HCT116 (cell line): ENCODE measurements at regions not wholly inside any gene's neighbourhood (a gene's known extent, or its start where the extent isn't known, plus 50 kb on each side); places are given as distances from the start of the nearest gene placed in this dataset.

Experiments
- ATAC-seq: fragments of 200-7000 bp; cut with Tn5 transposase; 2 replicates; pipeline ENCODE4 v1.9.1; 2020; ENCODE audit warnings: mild to moderate bottlenecking, moderate library complexity
- BruUV-seq: library from RNA; stranded (reverse); fragments of 400-500 nt; replicated peaks from 2 replicates; lab custom pipeline; 2021; lab: Mats Ljungman, UMichigan
- CTCF ChIA-PET: fragments of 300-600 bp; sonication (Branson Sonifier 250); formaldehyde crosslinking; loops from one replicate; lab custom pipeline; 2021; ENCODE audit warnings: antibody characterized with exemption; lab: Charles Lee
- POLR2A ChIA-PET: fragments of 300-600, 350-600 bp; sonication (Branson Sonifier 250); formaldehyde crosslinking; loops from one replicate; lab custom pipeline; 2021; ENCODE audit warnings: antibody characterized with exemption; lab: Charles Lee
- RAD21 ChIA-PET, 2 experiments: fragments of 300-600 bp; sonication (Branson Sonifier 250); formaldehyde crosslinking; loops; one replicate each; lab custom pipeline; 2023; ENCODE audit warnings: low total read pairs in 2 of 2; ENCODE audit not compliant: uncharacterized antibody in 2 of 2, unreplicated experiment in 2 of 2, low non-redundant PET in 1 of 2; lab: Charles Lee
- DNase-seq: peaks from one replicate; pipeline ENCODE4 v3.0.0-alpha.2; 2010; ENCODE audit warnings: low read depth, low spot score
- H2AFZ ChIP-seq: fragments of 200-600 bp; shearing (Covaris generic), sonication (generic); 2 replicates; pipeline ENCODE4 v1.6.1; 2017; ENCODE audit warnings: low read depth, mixed run types, mixed read lengths, antibody characterized with exemption, low read length; ENCODE audit not compliant: poor library complexity, severe bottlenecking
- H3K27ac ChIP-seq: 2 replicates; pipeline ENCODE4 v1.5.1; 2012; ENCODE audit warnings: low read depth, low read length
- H3K27me3 ChIP-seq: fragments of 200-600 bp; sonication (generic); 2 replicates; pipeline ENCODE4 v1.6.1; 2016; ENCODE audit warnings: mixed run types, low read length, mixed read lengths; ENCODE audit not compliant: insufficient read depth
- H3K36me3 ChIP-seq, 2 experiments: fragments of 200-500 bp in 1 of 2; fragments of 200-600 bp in 1 of 2; sonication (Bioruptor generic) in 1 of 2; sonication (generic) in 1 of 2; 2 replicates each; pipeline versions ENCODE4 v1.5.1 to v1.6.1; 2014 to 2016; ENCODE audit warnings: low read length in 2 of 2, inconsistent platforms in 1 of 2, mixed read lengths in 1 of 2, mixed run types in 1 of 2; ENCODE audit not compliant: insufficient read depth in 2 of 2, control insufficient read depth in 1 of 2
- H3K4me1 ChIP-seq, 2 experiments: fragments of 200-600 bp in 1 of 2; sonication (generic) in 1 of 2; 2 replicates each; pipeline versions ENCODE4 v1.5.1 to v1.6.1; 2012 to 2017; ENCODE audit warnings: low read length in 2 of 2, inconsistent platforms in 1 of 2, mild to moderate bottlenecking in 1 of 2, mixed read lengths in 1 of 2, mixed run types in 1 of 2, moderate library complexity in 1 of 2; ENCODE audit not compliant: insufficient read depth in 2 of 2, control insufficient read depth in 1 of 2
- H3K4me2 ChIP-seq: fragments of 200-600 bp; sonication (generic); 2 replicates; pipeline ENCODE4 v1.6.1; 2017; ENCODE audit warnings: mixed run types, low read length, mixed read lengths
- H3K4me3 ChIP-seq, 2 experiments: fragments of 200-600 bp in 1 of 2; sonication (generic) in 1 of 2; replicated peaks in 1 of 2; 2 replicates each; pipeline ENCODE4 v1.5.1; 2011 to 2016; ENCODE audit warnings: low read length in 2 of 2, control low read depth in 1 of 2, low read depth in 1 of 2, mild to moderate bottlenecking in 1 of 2, mixed read lengths in 1 of 2, mixed run types in 1 of 2
- H3K79me2 ChIP-seq: fragments of 200-600 bp; sonication (generic); 2 replicates; pipeline ENCODE4 v1.6.1; 2017; ENCODE audit warnings: mild to moderate bottlenecking, mixed run types, low read length, moderate library complexity, mixed read lengths; ENCODE audit not compliant: insufficient read depth
- H3K9ac ChIP-seq: fragments of 200-600 bp; sonication (generic); 2 replicates; pipeline ENCODE4 v1.6.1; 2016; ENCODE audit warnings: low read length, mixed read lengths
- H3K9me2 ChIP-seq: fragments of 200-600 bp; sonication (generic), shearing (Covaris generic); 2 replicates; pipeline ENCODE4 v1.6.1; 2017; ENCODE audit warnings: mixed run types, mild to moderate bottlenecking, moderate library complexity; ENCODE audit not compliant: insufficient read depth
- H3K9me3 ChIP-seq, 2 experiments: fragments of 200-500 bp in 1 of 2; fragments of 200-600 bp in 1 of 2; sonication (Bioruptor generic) in 1 of 2; sonication (generic) in 1 of 2; 2 replicates each; pipeline ENCODE4 v1.6.1; 2014 to 2017; ENCODE audit warnings: low read length in 2 of 2, mixed read lengths in 2 of 2, inconsistent platforms in 1 of 2, low read depth in 1 of 2, mild to moderate bottlenecking in 1 of 2, mixed run types in 1 of 2, moderate library complexity in 1 of 2; ENCODE audit not compliant: control insufficient read depth in 1 of 2, insufficient read depth in 1 of 2
- H4K20me1 ChIP-seq: fragments of 200-600 bp; sonication (generic), shearing (Covaris generic); 2 replicates; pipeline ENCODE4 v1.6.1; 2017; ENCODE audit warnings: mixed run types, mild to moderate bottlenecking, moderate library complexity; ENCODE audit not compliant: insufficient read depth
- EGR1 ChIP-seq: IDR thresholded peaks from 2 replicates; pipeline ENCODE4 v1.6.1; 2012; ENCODE audit warnings: low read depth
- FOSL1 ChIP-seq: IDR thresholded peaks from 2 replicates; pipeline ENCODE4 v1.6.1; 2012; ENCODE audit warnings: low read depth
- RAD21 ChIP-seq: IDR thresholded peaks from 2 replicates; pipeline ENCODE4 v1.6.1; 2012; ENCODE audit warnings: low read depth, mild to moderate bottlenecking
- SRF ChIP-seq: IDR thresholded peaks from 2 replicates; pipeline ENCODE4 v1.6.1; 2012; ENCODE audit warnings: low read depth
- TCF7L2 ChIP-seq: IDR thresholded peaks from 2 replicates; pipeline ENCODE4 v1.7.0; 2011; ENCODE audit warnings: borderline replicate concordance, inconsistent platforms; ENCODE audit not compliant: insufficient read depth, insufficient read length; ENCODE audit errors: extremely low read depth
- ZFX ChIP-seq: fragments of 450-650 bp; IDR thresholded peaks from 2 replicates; pipeline ENCODE4 v1.6.1; 2017
- intact Hi-C: fragments of 100-400 bp; cut with micrococcal nuclease; formaldehyde crosslinking; loops from 2 replicates; pipeline ENCODE4 v1.10.0; 2022
- TF ChIP-seq, protein P1 (sequence below): IDR thresholded peaks from 2 replicates; pipeline ENCODE4 v1.6.1; 2012
- TF ChIP-seq, protein P2 (sequence below), 3 experiments: fragments of 200-600 bp in 1 of 3; sonication (generic) in 1 of 3; IDR thresholded peaks in 2 of 3; conservative IDR thresholded peaks in 1 of 3; 2 replicates each; pipeline ENCODE4 v1.5.1; 2012 to 2017; ENCODE audit warnings: low read depth in 2 of 3, low read length in 2 of 3, antibody characterized with exemption in 1 of 3, borderline replicate concordance in 1 of 3, control low read depth in 1 of 3, mild to moderate bottlenecking in 1 of 3, mixed read lengths in 1 of 3, mixed run types in 1 of 3, moderate library complexity in 1 of 3; ENCODE audit not compliant: insufficient read depth in 1 of 3
- TF ChIP-seq, protein P3 (sequence below): IDR thresholded peaks from 2 replicates; pipeline ENCODE4 v1.6.1; 2012; ENCODE audit warnings: low read depth
- TF ChIP-seq, protein P4 (sequence below): IDR thresholded peaks from 2 replicates; pipeline ENCODE4 v1.6.1; 2012

DNA sequence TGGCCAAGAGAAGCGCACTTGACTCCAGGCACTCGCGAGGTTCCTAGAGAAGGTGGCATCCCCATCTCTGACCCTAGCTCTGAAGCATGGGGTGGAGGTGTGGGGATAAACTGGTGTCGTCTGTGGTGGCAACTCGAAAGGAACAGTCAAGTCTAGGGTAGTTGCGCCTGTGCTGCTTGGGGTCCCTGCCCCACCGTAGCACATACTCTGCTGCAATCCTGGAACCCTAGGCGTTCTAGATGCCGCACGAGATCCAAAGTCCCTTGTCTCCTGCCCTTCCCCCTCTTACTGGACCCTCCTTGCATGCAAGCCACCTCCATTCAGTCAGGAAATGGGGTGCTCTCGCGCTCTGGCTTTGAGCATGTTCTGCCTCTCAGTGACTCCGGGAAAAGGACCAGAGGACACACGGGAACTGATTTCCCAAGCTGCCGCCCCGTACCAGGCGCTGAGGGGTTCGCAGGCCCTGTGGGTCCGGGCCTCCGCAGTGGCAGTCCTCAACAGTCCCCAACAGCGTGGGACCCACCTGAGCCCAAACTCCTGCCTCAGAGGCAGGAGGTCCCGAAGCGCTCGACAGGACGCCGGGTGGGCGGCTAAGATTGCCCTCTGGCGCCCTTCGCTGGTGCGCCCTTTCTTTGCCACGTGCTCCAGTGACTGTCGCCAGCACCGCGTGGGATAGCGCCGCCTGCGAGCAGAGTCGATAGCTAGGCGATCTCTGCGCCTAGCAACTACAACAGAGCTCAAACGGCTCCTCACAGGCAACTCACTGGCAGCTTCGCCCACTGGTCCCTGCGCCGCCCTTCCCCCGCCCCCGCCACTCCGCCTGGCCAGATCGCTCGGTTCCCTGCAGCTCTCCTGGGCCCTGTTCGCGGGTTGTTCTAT, 452.0 kb downstream of the REEP3 start:
- Histone ChIP-seq H3K4me2 (no peak overlapping the region), H3K4me1 (peaks cover 2 to 6% of the 10 kb centered on the region in 2 experiments; a peak in 2 of 4 replicates), H3K4me3 (no peak overlapping the region), H3K27ac (no peak overlapping the region), H3K79me2 (no peaks in the 10 kb centered on the region), H3K9me3 (no peaks in the 10 kb centered on the region; a peak in 1 of 4 replicates), H2AFZ (no peak overlapping the region), H3K27me3 (no peaks in the 10 kb centered on the region), H3K9me2 (no peaks in the 10 kb centered on the region), H4K20me1 (no peaks in the 10 kb centered on the region), H3K9ac (no peak overlapping the region), H3K36me3 (no peaks in the 10 kb centered on the region)
- ChIA-PET RAD21 (no interaction called here), CTCF (interaction anchor here (2.7 kb wide), 1 partner anchor 106 kb away, joined by 17 read pairs; no protein-coding TSS in a partner anchor), POLR2A (no interaction called here)
- no peak for TF ChIP-seq SRF
- TF ChIP-seq TCF7L2: no peak
- no peak for TF ChIP-seq ZFX
- TF ChIP-seq EGR1: no peak
- no peak for TF ChIP-seq FOSL1
- TF ChIP-seq, protein P1, sequence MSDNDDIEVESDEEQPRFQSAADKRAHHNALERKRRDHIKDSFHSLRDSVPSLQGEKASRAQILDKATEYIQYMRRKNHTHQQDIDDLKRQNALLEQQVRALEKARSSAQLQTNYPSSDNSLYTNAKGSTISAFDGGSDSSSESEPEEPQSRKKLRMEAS: no peak
- ATAC-seq: no peak
- DNase-seq: no peak
- no TSS peak for BruUV-seq
- intact Hi-C loops: no loop called here

DNA sequence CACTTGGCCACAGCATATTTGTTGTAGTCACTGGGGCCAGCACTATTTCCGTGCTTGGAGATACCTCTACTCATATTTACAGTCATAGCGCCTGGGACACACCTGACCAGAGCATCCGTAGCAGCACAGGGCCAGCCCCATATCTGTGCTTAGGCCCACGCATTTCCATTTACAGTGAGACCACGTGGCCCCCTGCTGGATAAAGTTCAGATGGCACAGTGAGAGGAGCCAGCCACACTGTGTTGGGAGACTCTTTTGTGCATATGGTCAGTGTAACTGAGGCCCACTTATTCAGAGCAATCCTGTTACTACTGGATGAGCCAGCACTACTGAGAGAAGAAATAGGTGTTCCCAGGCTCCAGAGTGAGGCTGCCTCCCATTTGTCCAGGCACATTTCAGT, 455.3 kb downstream of the REEP3 start:
- Histone ChIP-seq H2AFZ (no peak overlapping the region), H3K36me3 (no peaks in the 10 kb centered on the region), H3K4me3 (no peak overlapping the region), H3K4me1 (peaks cover 2 to 6% of the 10 kb centered on the region in 2 experiments; a peak in 2 of 4 replicates), H3K4me2 (no peak overlapping the region), H3K27ac (no peak overlapping the region; the same call in 1 of the 2 replicates), H3K79me2 (no peaks in the 10 kb centered on the region), H4K20me1 (no peaks in the 10 kb centered on the region), H3K9me2 (no peaks in the 10 kb centered on the region), H3K27me3 (no peaks in the 10 kb centered on the region), H3K9me3 (no peaks in the 10 kb centered on the region), H3K9ac (no peak overlapping the region)
- peak; percentile 76 for TF ChIP-seq RAD21
- TF ChIP-seq, protein P1: 0 out of 2 replicates have a peak, but pooled peaks have one; percentile 13
- TF ChIP-seq, protein P2, sequence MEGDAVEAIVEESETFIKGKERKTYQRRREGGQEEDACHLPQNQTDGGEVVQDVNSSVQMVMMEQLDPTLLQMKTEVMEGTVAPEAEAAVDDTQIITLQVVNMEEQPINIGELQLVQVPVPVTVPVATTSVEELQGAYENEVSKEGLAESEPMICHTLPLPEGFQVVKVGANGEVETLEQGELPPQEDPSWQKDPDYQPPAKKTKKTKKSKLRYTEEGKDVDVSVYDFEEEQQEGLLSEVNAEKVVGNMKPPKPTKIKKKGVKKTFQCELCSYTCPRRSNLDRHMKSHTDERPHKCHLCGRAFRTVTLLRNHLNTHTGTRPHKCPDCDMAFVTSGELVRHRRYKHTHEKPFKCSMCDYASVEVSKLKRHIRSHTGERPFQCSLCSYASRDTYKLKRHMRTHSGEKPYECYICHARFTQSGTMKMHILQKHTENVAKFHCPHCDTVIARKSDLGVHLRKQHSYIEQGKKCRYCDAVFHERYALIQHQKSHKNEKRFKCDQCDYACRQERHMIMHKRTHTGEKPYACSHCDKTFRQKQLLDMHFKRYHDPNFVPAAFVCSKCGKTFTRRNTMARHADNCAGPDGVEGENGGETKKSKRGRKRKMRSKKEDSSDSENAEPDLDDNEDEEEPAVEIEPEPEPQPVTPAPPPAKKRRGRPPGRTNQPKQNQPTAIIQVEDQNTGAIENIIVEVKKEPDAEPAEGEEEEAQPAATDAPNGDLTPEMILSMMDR (IDR thresholded peaks at IDR 0.05 in 2 of 3, conservative IDR thresholded peaks at IDR 0.05 in 1 of 3; ENCODE audit: borderline replicate concordance in 1 of 3, insufficient read depth in 1 of 3, low read depth in 2 of 3, low read length in 2 of 3): peak; percentile 77 to 84 (median 81)
- TF ChIP-seq, protein P3, sequence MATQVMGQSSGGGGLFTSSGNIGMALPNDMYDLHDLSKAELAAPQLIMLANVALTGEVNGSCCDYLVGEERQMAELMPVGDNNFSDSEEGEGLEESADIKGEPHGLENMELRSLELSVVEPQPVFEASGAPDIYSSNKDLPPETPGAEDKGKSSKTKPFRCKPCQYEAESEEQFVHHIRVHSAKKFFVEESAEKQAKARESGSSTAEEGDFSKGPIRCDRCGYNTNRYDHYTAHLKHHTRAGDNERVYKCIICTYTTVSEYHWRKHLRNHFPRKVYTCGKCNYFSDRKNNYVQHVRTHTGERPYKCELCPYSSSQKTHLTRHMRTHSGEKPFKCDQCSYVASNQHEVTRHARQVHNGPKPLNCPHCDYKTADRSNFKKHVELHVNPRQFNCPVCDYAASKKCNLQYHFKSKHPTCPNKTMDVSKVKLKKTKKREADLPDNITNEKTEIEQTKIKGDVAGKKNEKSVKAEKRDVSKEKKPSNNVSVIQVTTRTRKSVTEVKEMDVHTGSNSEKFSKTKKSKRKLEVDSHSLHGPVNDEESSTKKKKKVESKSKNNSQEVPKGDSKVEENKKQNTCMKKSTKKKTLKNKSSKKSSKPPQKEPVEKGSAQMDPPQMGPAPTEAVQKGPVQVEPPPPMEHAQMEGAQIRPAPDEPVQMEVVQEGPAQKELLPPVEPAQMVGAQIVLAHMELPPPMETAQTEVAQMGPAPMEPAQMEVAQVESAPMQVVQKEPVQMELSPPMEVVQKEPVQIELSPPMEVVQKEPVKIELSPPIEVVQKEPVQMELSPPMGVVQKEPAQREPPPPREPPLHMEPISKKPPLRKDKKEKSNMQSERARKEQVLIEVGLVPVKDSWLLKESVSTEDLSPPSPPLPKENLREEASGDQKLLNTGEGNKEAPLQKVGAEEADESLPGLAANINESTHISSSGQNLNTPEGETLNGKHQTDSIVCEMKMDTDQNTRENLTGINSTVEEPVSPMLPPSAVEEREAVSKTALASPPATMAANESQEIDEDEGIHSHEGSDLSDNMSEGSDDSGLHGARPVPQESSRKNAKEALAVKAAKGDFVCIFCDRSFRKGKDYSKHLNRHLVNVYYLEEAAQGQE: no peak
- TF ChIP-seq, protein P4, sequence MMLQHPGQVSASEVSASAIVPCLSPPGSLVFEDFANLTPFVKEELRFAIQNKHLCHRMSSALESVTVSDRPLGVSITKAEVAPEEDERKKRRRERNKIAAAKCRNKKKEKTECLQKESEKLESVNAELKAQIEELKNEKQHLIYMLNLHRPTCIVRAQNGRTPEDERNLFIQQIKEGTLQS: no peak
- TF ChIP-seq ZFX: no peak
- TF ChIP-seq EGR1: peak; percentile 80
- DNase-seq (peak; percentile 48), ATAC-seq (peak; percentile 99)
- POLR2A ChIA-PET: no interaction called here
- RAD21 ChIA-PET: interaction anchor here (1.0 to 1.3 kb wide), 2 partner anchors 110 kb away, joined by 6 to 7 read pairs; no protein-coding TSS in a partner anchor
- BruUV-seq: no TSS peak
- intact Hi-C loops: loop anchor here (1.0 kb wide), 2 partner anchors 104 to 109 kb away; no protein-coding TSS in a partner anchor
- CTCF ChIA-PET: interaction anchor here (1.0 to 2.6 kb wide), 9 partner anchors 10 to 112 kb away, joined by 3 to 90 read pairs (median 7); no protein-coding TSS in a partner anchor
